ENCODE measurements at regions not wholly inside any gene's neighbourhood (a gene's known extent, or its start where the extent isn't known, plus 50 kb on each side); places are given as distances from the start of the nearest gene placed in this dataset.

GRCh38 chr6:135658916-135659315, 161.4 kb upstream of the AHI1 start:
- FAIRE-seq = no peak
- H3K23ac ChIP-seq (ENCODE audit: insufficient read length) = no peak overlapping the region
- no peaks in the 10 kb centered on the region for H3K27me3 ChIP-seq (replicated peaks in 1 of 4; ENCODE audit: control insufficient read depth in 3 of 4, extremely low read depth in 1 of 4, insufficient read depth in 3 of 4, low read length in 3 of 4)
- no peak overlapping the region for H3K18ac ChIP-seq (ENCODE audit: extremely low read depth, low read length)
- no peak overlapping the region for H2BK15ac ChIP-seq (ENCODE audit: low read length)
- H2AK5ac ChIP-seq (ENCODE audit: low read depth, low read length) = no peak overlapping the region
- H3K4me1 ChIP-seq (replicated peaks in 1 of 4; ENCODE audit: control insufficient read depth in 3 of 4, insufficient read depth in 4 of 4, low read length in 3 of 4) = no peaks in the 10 kb centered on the region
- H3K23me2 ChIP-seq (ENCODE audit: low read depth, low read length) = no peaks in the 10 kb centered on the region
- no peak overlapping the region for H2BK120ac ChIP-seq (replicated peaks; ENCODE audit: low read depth, low read length)
- POLR2A ChIA-PET (ENCODE audit: partially characterized antibody) = no interaction called here
- H2BK12ac ChIP-seq (ENCODE audit: low read depth, low read length) = no peak overlapping the region
- no peak overlapping the region for H2BK20ac ChIP-seq (ENCODE audit: low read length)
- H2BK5ac ChIP-seq (ENCODE audit: low read depth, low read length) = no peak overlapping the region
- H3K9ac ChIP-seq (replicated peaks in 1 of 4; ENCODE audit: extremely low read depth in 1 of 4, low read depth in 3 of 4, low read length in 3 of 4) = no peak overlapping the region
- no peaks in the 10 kb centered on the region for H3K79me1 ChIP-seq (ENCODE audit: low read depth, low read length)
- no peak overlapping the region for H3K14ac ChIP-seq (ENCODE audit: insufficient read length)
- H3K9me3 ChIP-seq (ENCODE audit: insufficient read depth in 2 of 2, low read depth in 1 of 2, low read length in 1 of 2) = no peaks in the 10 kb centered on the region
- no peak overlapping the region for H3K27ac ChIP-seq (ENCODE audit: low read depth, low read length)
- H3K79me2 ChIP-seq (ENCODE audit: control insufficient read depth in 1 of 2, insufficient read depth in 2 of 2, low read length in 2 of 2) = no peaks in the 10 kb centered on the region
- no peak overlapping the region for H3K4me3 ChIP-seq (ENCODE audit: extremely low read depth in 1 of 4, insufficient read depth in 2 of 4, low read depth in 3 of 4, low read length in 4 of 4)
- no peak overlapping the region for H4K5ac ChIP-seq (ENCODE audit: insufficient read length, low read depth, low read length)
- WGBS, 2 experiments (ENCODE audit: extremely low coverage in 1 of 2, insufficient coverage in 1 of 2, insufficient read length in 1 of 2, insufficient replicate concordance in 2 of 2, low coverage in 1 of 2, low lambda C conversion rate in 2 of 2, missing lambda C conversion rate in 1 of 2) = 82% methylated on average over 2 of the region's 2 CpGs; no CpG with 5 or more reads in 1 of the 2 experiments
- no peak overlapping the region for H3K4ac ChIP-seq (replicated peaks; ENCODE audit: insufficient read length, low read depth, low read length)
- no peak overlapping the region for H3K4me2 ChIP-seq (ENCODE audit: insufficient read depth in 1 of 2, low read depth in 2 of 2, low read length in 2 of 2)
- CTCF ChIA-PET (ENCODE audit: partially characterized antibody) = interaction anchor here (0.8 to 1.6 kb wide), 4 partner anchors 17 to 568 kb away, joined by 3 to 6 read pairs (median 4); no protein-coding TSS in a partner anchor
- H3K56ac ChIP-seq (replicated peaks; ENCODE audit: insufficient read length, low read depth, low read length) = no peak overlapping the region
- H2AFZ ChIP-seq (ENCODE audit: low read length) = no peak overlapping the region
- H4K20me1 ChIP-seq (replicated peaks in 1 of 2; ENCODE audit: control insufficient read depth in 1 of 2, insufficient read depth in 2 of 2, low read length in 2 of 2) = no peaks in the 10 kb centered on the region
- no peak for DNase-seq (ENCODE audit: low read depth in 1 of 2, low spot score in 2 of 2)
- no peak overlapping the region for H4K8ac ChIP-seq (ENCODE audit: extremely low read depth, insufficient read depth, low read length)
- H4K91ac ChIP-seq (replicated peaks; ENCODE audit: insufficient read length, low read length) = no peak overlapping the region
- H3K36me3 ChIP-seq (ENCODE audit: control insufficient read depth in 2 of 4, insufficient read depth in 4 of 4, low read length in 3 of 4) = no peaks in the 10 kb centered on the region
- TF ChIP-seq RAD21 (IDR thresholded peaks at IDR 0.05 in 1 of 2, conservative IDR thresholded peaks at IDR 0.05 in 1 of 2; ENCODE audit: low read depth in 2 of 2, low read length in 2 of 2) = no peak
- no peak for TF ChIP-seq TCF12 (IDR thresholded peaks at IDR 0.05; ENCODE audit: low read depth, low read length)
- TF ChIP-seq SIX5 (IDR thresholded peaks at IDR 0.05; ENCODE audit: low read depth, low read length) = no peak
- TF ChIP-seq ASH2L (IDR thresholded peaks at IDR 0.05; ENCODE audit: low read length) = no peak
- no peak for TF ChIP-seq BCL11A (IDR thresholded peaks at IDR 0.05; ENCODE audit: low read depth in 2 of 2, low read length in 2 of 2)
- no peak for TF ChIP-seq SIN3A (conservative IDR thresholded peaks at IDR 0.05 in 1 of 2, IDR thresholded peaks at IDR 0.05 in 1 of 2; ENCODE audit: low read depth in 1 of 2, low read length in 2 of 2)
- TF ChIP-seq JUND (IDR thresholded peaks at IDR 0.05; ENCODE audit: low read length) = no peak
- TF ChIP-seq KDM5A (IDR thresholded peaks at IDR 0.05; ENCODE audit: low read length) = no peak
- no peak for TF ChIP-seq KDM4A (IDR thresholded peaks at IDR 0.05; ENCODE audit: low read depth, low read length, severe bottlenecking)
- TF ChIP-seq RNF2 (IDR thresholded peaks at IDR 0.05; ENCODE audit: borderline replicate concordance, low read depth, low read length, missing control alignments, poor library complexity, severe bottlenecking) = no peak
- no peak for TF ChIP-seq NANOG (IDR thresholded peaks at IDR 0.05; ENCODE audit: insufficient read depth, low read depth, low read length, poor library complexity, severe bottlenecking)
- no peak for TF ChIP-seq CHD2 (IDR thresholded peaks at IDR 0.05; ENCODE audit: low read length)
- TF ChIP-seq MAX (IDR thresholded peaks at IDR 0.05) = no peak
- no peak for TF ChIP-seq RFX5 (IDR thresholded peaks at IDR 0.05; ENCODE audit: borderline replicate concordance, low read depth, low read length)
